ENCODE measurements at regions not wholly inside any gene's neighbourhood (a gene's known extent, or its start where the extent isn't known, plus 50 kb on each side); places are given as distances from the start of the nearest gene placed in this dataset.

DNA sequence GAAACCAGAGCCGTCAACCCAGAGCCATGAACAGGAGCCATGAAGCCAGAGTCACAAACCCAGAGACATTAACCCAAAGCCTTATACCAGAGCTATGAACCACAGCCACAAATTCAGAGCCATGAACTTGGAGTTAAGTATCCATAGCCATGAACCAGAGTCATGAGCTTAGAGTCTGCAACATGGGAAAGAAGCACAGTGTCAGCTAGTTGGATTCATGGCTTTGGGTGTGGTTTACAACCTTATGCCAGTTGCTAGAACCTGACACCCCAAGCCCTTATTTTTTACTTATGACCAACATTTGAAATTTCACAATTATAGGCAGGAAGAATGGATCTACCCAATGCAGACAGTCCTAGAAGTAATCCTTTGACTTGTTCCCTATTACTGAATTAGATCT, 128.9 kb upstream of the FAM78B start:
- Histone ChIP-seq H2BK12ac (ENCODE audit: low read length) (no peak overlapping the region), H4K12ac (ENCODE audit: low read depth, low read length) (no peak overlapping the region), H2AFZ (ENCODE audit: insufficient read depth, low read length, poor library complexity) (no peak overlapping the region), H2BK5ac (ENCODE audit: low read depth, low read length, poor library complexity) (no peak overlapping the region), H3K27me3 (ENCODE audit: insufficient read depth, low read length) (no peaks in the 10 kb centered on the region), H3K9ac (ENCODE audit: low read length) (no peak overlapping the region), H3K4ac (ENCODE audit: low read depth, low read length) (no peak overlapping the region), H3K27ac (ENCODE audit: low read depth, low read length) (no peak overlapping the region), H3K9me3 (ENCODE audit: insufficient read depth, low read depth, low read length) (no peaks in the 10 kb centered on the region), H3K79me1 (ENCODE audit: low read length) (no peaks in the 10 kb centered on the region), H3K18ac (ENCODE audit: low read length) (no peak overlapping the region), H3K36me3 (ENCODE audit: control insufficient read depth in 1 of 2, insufficient read depth in 2 of 2, low read length in 2 of 2) (no peaks in the 10 kb centered on the region), H2AK5ac (ENCODE audit: low read length) (no peak overlapping the region), H4K91ac (ENCODE audit: low read depth, low read length) (no peak overlapping the region), H3K79me2 (ENCODE audit: control insufficient read depth, insufficient read depth, low read length, poor library complexity) (no peaks in the 10 kb centered on the region), H3K4me1 (ENCODE audit: control insufficient read depth in 1 of 2, insufficient read depth in 2 of 2, low read length in 2 of 2) (no peaks in the 10 kb centered on the region), H3K14ac (ENCODE audit: low read length) (no peak overlapping the region), H2BK120ac (ENCODE audit: insufficient read depth, low read length, poor library complexity) (no peak overlapping the region), H3K4me3 (ENCODE audit: low read depth, low read length) (no peak overlapping the region), H4K8ac (ENCODE audit: low read depth, low read length) (no peak overlapping the region), H3K23ac (ENCODE audit: low read length) (no peak overlapping the region), H3K4me2 (ENCODE audit: low read length) (no peak overlapping the region)
- WGBS (ENCODE audit: extremely low coverage, insufficient coverage, insufficient read length): no CpG with 5 or more reads among the region's 1 CpG
- DNase-seq: no peak

DNA sequence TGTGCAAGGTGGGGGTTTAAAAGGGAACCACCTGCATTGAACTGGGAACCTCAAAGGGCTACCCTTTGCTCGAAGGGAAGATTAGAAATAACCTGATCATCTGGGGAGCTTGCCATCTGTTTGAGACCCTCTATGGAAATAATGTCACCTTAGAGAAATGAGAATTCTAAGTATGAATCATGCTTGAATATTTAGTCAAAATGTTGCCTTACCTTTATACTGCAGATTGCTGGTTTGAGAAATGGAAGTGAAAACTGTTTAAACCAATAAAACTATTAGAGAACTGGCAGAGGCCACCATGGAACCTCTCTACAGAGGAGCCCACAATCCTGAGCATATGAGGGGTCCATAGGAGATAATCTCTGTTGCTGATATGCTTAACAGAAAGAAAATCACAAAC, 131.2 kb upstream of the FAM78B start:
- Histone ChIP-seq H3K79me2 (ENCODE audit: control insufficient read depth, insufficient read depth, low read length, poor library complexity) (no peaks in the 10 kb centered on the region), H3K4me3 (ENCODE audit: low read depth, low read length) (no peak overlapping the region), H2BK120ac (ENCODE audit: insufficient read depth, low read length, poor library complexity) (no peak overlapping the region), H2BK5ac (ENCODE audit: low read depth, low read length, poor library complexity) (no peak overlapping the region), H2BK12ac (ENCODE audit: low read length) (no peak overlapping the region), H2AK5ac (ENCODE audit: low read length) (no peak overlapping the region), H3K4me2 (ENCODE audit: low read length) (no peak overlapping the region), H4K91ac (ENCODE audit: low read depth, low read length) (no peak overlapping the region), H3K27me3 (ENCODE audit: insufficient read depth, low read length) (no peaks in the 10 kb centered on the region), H3K27ac (ENCODE audit: low read depth, low read length) (no peak overlapping the region), H3K4ac (ENCODE audit: low read depth, low read length) (no peak overlapping the region), H3K9me3 (ENCODE audit: insufficient read depth, low read depth, low read length) (no peaks in the 10 kb centered on the region), H3K23ac (ENCODE audit: low read length) (no peak overlapping the region), H3K18ac (ENCODE audit: low read length) (no peak overlapping the region), H4K8ac (ENCODE audit: low read depth, low read length) (no peak overlapping the region), H3K79me1 (ENCODE audit: low read length) (no peaks in the 10 kb centered on the region), H2AFZ (ENCODE audit: insufficient read depth, low read length, poor library complexity) (no peak overlapping the region), H3K14ac (ENCODE audit: low read length) (no peak overlapping the region), H3K36me3 (ENCODE audit: control insufficient read depth in 1 of 2, insufficient read depth in 2 of 2, low read length in 2 of 2) (no peaks in the 10 kb centered on the region), H3K4me1 (ENCODE audit: control insufficient read depth in 1 of 2, insufficient read depth in 2 of 2, low read length in 2 of 2) (no peaks in the 10 kb centered on the region), H4K12ac (ENCODE audit: low read depth, low read length) (no peak overlapping the region), H3K9ac (ENCODE audit: low read length) (no peak overlapping the region)
- no peak for DNase-seq
- WGBS (ENCODE audit: extremely low coverage, insufficient coverage, insufficient read length): no CpG with 5 or more reads among the region's 1 CpG

DNA sequence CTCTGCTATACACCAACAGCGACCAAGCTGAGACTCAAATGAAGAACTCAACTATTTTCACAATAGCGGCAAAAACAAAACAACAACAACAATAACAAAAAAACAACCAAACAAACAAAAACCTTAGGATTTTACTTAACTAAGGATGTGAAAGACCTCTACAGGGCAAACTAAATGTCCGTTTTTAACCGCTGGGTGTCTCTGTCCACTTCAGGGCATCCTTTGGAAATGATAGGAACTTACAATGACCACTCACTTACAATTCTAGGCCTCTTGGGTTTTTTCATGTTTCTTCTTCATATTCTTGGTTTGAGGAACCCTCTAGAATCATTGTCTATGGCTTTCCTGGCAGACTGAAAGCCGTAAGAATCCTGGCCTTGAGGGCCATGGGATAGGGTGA, 134.0 kb upstream of the FAM78B start:
- no peaks in the 10 kb centered on the region for H3K36me3 ChIP-seq (ENCODE audit: control insufficient read depth in 1 of 2, insufficient read depth in 2 of 2, low read length in 2 of 2)
- no peak overlapping the region for H3K9ac ChIP-seq (ENCODE audit: low read length)
- no peak overlapping the region for H3K23ac ChIP-seq (ENCODE audit: low read length)
- H2AK5ac ChIP-seq (ENCODE audit: low read length): no peak overlapping the region
- H3K27me3 ChIP-seq (ENCODE audit: insufficient read depth, low read length): no peaks in the 10 kb centered on the region
- no peak overlapping the region for H3K4me3 ChIP-seq (ENCODE audit: low read depth, low read length)
- H3K9me3 ChIP-seq (ENCODE audit: insufficient read depth, low read depth, low read length): no peaks in the 10 kb centered on the region
- no CpG with 5 or more reads among the region's 5 CpGs for WGBS (ENCODE audit: extremely low coverage, insufficient coverage, insufficient read length)
- no peak overlapping the region for H4K12ac ChIP-seq (ENCODE audit: low read depth, low read length)
- no peak overlapping the region for H4K8ac ChIP-seq (ENCODE audit: low read depth, low read length)
- no peaks in the 10 kb centered on the region for H3K79me1 ChIP-seq (ENCODE audit: low read length)
- no peak overlapping the region for H3K4me2 ChIP-seq (ENCODE audit: low read length)
- no peak overlapping the region for H2AFZ ChIP-seq (ENCODE audit: insufficient read depth, low read length, poor library complexity)
- H3K27ac ChIP-seq (ENCODE audit: low read depth, low read length): no peak overlapping the region
- H3K79me2 ChIP-seq (ENCODE audit: control insufficient read depth, insufficient read depth, low read length, poor library complexity): no peaks in the 10 kb centered on the region
- H2BK5ac ChIP-seq (ENCODE audit: low read depth, low read length, poor library complexity): no peak overlapping the region
- no peak overlapping the region for H3K4ac ChIP-seq (ENCODE audit: low read depth, low read length)
- no peak overlapping the region for H3K14ac ChIP-seq (ENCODE audit: low read length)
- no peak overlapping the region for H4K91ac ChIP-seq (ENCODE audit: low read depth, low read length)
- H3K4me1 ChIP-seq (ENCODE audit: control insufficient read depth in 1 of 2, insufficient read depth in 2 of 2, low read length in 2 of 2): no peaks in the 10 kb centered on the region
- DNase-seq: peak in 1 of 2 donors; percentile 22
- no peak overlapping the region for H3K18ac ChIP-seq (ENCODE audit: low read length)
- H2BK120ac ChIP-seq (ENCODE audit: insufficient read depth, low read length, poor library complexity): no peak overlapping the region
- no peak overlapping the region for H2BK12ac ChIP-seq (ENCODE audit: low read length)

DNA sequence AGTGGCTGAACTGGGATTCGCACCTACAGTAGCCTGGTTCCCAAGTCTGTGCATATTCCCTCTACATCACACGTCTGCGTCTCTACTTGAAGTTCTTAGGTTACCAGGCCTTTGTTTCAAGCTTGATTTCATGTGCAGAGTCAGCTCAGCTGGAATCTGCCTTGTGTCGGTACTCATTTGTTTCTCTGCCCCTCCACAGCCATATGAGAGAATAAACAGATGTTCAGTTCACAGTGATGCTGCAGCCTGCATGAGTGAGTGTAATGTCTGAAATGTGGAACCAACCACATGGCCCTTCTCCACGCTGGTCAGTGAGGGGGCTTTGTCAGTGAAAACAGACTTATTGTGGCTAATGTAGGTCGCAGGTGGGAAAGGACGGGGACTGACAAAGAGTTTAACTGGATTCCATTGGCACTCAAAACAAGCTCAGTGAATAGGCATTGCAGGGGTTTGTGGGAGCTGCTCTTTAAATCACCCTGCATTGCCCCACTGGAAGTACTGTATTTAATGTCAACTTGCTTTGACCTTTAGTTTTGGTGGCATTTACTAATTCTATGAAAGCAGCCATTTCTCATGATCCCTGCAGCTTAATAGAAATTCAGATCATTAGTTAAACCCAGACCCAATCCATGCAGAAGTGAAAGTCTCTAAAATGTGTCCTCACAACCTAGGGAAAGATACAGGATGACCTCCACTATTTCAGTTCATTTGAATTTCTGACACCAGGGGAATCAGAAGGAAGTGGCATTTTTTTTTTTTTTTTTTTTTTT, 136.4 kb upstream of the FAM78B start:
- no peak overlapping the region for H3K9ac ChIP-seq (ENCODE audit: low read length)
- H3K14ac ChIP-seq (ENCODE audit: low read length): no peak overlapping the region
- H3K4ac ChIP-seq (ENCODE audit: low read depth, low read length): no peak overlapping the region
- WGBS (ENCODE audit: extremely low coverage, insufficient coverage, insufficient read length): no CpG with 5 or more reads among the region's 7 CpGs
- no peak overlapping the region for H4K91ac ChIP-seq (ENCODE audit: low read depth, low read length)
- no peaks in the 10 kb centered on the region for H3K4me1 ChIP-seq (ENCODE audit: control insufficient read depth in 1 of 2, insufficient read depth in 2 of 2, low read length in 2 of 2)
- H2BK5ac ChIP-seq (ENCODE audit: low read depth, low read length, poor library complexity): no peak overlapping the region
- H2AK5ac ChIP-seq (ENCODE audit: low read length): no peak overlapping the region
- no peaks in the 10 kb centered on the region for H3K79me2 ChIP-seq (ENCODE audit: control insufficient read depth, insufficient read depth, low read length, poor library complexity)
- no peak overlapping the region for H2BK12ac ChIP-seq (ENCODE audit: low read length)
- no peak for DNase-seq
- no peak overlapping the region for H4K12ac ChIP-seq (ENCODE audit: low read depth, low read length)
- no peak overlapping the region for H2BK120ac ChIP-seq (ENCODE audit: insufficient read depth, low read length, poor library complexity)
- H3K79me1 ChIP-seq (ENCODE audit: low read length): no peaks in the 10 kb centered on the region
- H3K23ac ChIP-seq (ENCODE audit: low read length): no peak overlapping the region
- no peak overlapping the region for H3K4me3 ChIP-seq (ENCODE audit: low read depth, low read length)
- H3K36me3 ChIP-seq (ENCODE audit: control insufficient read depth in 1 of 2, insufficient read depth in 2 of 2, low read length in 2 of 2): no peaks in the 10 kb centered on the region
- H3K27ac ChIP-seq (ENCODE audit: low read depth, low read length): no peak overlapping the region
- no peak overlapping the region for H3K18ac ChIP-seq (ENCODE audit: low read length)
- no peak overlapping the region for H4K8ac ChIP-seq (ENCODE audit: low read depth, low read length)
- no peaks in the 10 kb centered on the region for H3K27me3 ChIP-seq (ENCODE audit: insufficient read depth, low read length)
- H3K4me2 ChIP-seq (ENCODE audit: low read length): no peak overlapping the region
- H2AFZ ChIP-seq (ENCODE audit: insufficient read depth, low read length, poor library complexity): no peak overlapping the region
- H3K9me3 ChIP-seq (ENCODE audit: insufficient read depth, low read depth, low read length): no peaks in the 10 kb centered on the region

Data from trophoblast cell (in vitro differentiated cells and primary cell).